ENCODE measurements at regions not wholly inside any gene's neighbourhood (a gene's known extent, or its start where the extent isn't known, plus 50 kb on each side); places are given as distances from the start of the nearest gene placed in this dataset.

GRCh38 chr18:41043876-41044275 is 911.2 kb upstream of the PIK3C3 start (continued):
- TF ChIP-seq, protein P1, sequence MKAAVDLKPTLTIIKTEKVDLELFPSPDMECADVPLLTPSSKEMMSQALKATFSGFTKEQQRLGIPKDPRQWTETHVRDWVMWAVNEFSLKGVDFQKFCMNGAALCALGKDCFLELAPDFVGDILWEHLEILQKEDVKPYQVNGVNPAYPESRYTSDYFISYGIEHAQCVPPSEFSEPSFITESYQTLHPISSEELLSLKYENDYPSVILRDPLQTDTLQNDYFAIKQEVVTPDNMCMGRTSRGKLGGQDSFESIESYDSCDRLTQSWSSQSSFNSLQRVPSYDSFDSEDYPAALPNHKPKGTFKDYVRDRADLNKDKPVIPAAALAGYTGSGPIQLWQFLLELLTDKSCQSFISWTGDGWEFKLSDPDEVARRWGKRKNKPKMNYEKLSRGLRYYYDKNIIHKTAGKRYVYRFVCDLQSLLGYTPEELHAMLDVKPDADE (IDR thresholded peaks at IDR 0.05), result no peak
- TF ChIP-seq STAT1 (IDR thresholded peaks at IDR 0.05; ENCODE audit: unreplicated experiment) (no peak), CTCF (conservative IDR thresholded peaks at IDR 0.05; ENCODE audit: low read depth in 2 of 2) (no peak)
- TF ChIP-seq, protein P2, sequence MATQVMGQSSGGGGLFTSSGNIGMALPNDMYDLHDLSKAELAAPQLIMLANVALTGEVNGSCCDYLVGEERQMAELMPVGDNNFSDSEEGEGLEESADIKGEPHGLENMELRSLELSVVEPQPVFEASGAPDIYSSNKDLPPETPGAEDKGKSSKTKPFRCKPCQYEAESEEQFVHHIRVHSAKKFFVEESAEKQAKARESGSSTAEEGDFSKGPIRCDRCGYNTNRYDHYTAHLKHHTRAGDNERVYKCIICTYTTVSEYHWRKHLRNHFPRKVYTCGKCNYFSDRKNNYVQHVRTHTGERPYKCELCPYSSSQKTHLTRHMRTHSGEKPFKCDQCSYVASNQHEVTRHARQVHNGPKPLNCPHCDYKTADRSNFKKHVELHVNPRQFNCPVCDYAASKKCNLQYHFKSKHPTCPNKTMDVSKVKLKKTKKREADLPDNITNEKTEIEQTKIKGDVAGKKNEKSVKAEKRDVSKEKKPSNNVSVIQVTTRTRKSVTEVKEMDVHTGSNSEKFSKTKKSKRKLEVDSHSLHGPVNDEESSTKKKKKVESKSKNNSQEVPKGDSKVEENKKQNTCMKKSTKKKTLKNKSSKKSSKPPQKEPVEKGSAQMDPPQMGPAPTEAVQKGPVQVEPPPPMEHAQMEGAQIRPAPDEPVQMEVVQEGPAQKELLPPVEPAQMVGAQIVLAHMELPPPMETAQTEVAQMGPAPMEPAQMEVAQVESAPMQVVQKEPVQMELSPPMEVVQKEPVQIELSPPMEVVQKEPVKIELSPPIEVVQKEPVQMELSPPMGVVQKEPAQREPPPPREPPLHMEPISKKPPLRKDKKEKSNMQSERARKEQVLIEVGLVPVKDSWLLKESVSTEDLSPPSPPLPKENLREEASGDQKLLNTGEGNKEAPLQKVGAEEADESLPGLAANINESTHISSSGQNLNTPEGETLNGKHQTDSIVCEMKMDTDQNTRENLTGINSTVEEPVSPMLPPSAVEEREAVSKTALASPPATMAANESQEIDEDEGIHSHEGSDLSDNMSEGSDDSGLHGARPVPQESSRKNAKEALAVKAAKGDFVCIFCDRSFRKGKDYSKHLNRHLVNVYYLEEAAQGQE (IDR thresholded peaks at IDR 0.05; ENCODE audit: unreplicated experiment), result no peak

DNA sequence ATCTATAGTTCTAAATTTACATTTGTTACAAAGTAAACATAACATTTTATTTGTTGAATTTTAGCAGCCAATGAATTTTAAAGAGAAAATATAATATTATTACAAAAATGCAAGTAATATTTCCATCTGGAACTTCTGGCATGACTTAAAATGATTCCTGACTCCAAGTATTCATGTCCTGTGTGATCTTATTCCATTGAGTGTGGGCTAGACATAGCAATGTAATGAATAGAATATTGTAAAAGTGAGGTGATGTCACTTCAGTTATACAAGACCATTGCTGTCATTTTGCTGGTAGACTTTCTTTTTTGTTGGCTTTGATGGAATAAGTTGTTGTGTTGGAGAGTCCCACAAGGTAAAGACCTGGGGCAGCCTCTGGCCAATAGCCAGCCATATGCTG is 912.2 kb upstream of the PIK3C3 start:
- no peaks in the 10 kb centered on the region for H3K36me3 ChIP-seq (ENCODE audit: insufficient read depth)
- no peak overlapping the region for H3K4me3 Mint-ChIP-seq
- no peak for DNase-seq (ENCODE audit: low spot score)
- H3K27me3 Mint-ChIP-seq (ENCODE audit: insufficient read depth, low read depth, poor library complexity), result no peaks in the 10 kb centered on the region
- no peaks in the 10 kb centered on the region for H3F3A ChIP-seq (replicated peaks; ENCODE audit: low read depth)
- H3K9me3 Mint-ChIP-seq, result no peaks in the 10 kb centered on the region
- H2AFZ ChIP-seq, result 0 out of 2 replicates have a peak overlapping the region, but pooled peaks have one; percentile 60
- no peaks in the 10 kb centered on the region for H3K79me2 ChIP-seq (replicated peaks; ENCODE audit: insufficient read depth)
- no peak overlapping the region for H3K4me3 ChIP-seq
- peaks cover 4% of the 10 kb centered on the region; the same call in 1 of the 2 replicates for H3K9me2 ChIP-seq (ENCODE audit: insufficient read depth)
- no peak for ATAC-seq
- H3K27ac ChIP-seq (ENCODE audit: low read depth), result no peak overlapping the region
- no peak overlapping the region for H3K4me2 ChIP-seq
- H3K27me3 ChIP-seq (ENCODE audit: insufficient read depth), result no peaks in the 10 kb centered on the region
- H3K4me1 Mint-ChIP-seq, result no peaks in the 10 kb centered on the region
- no peaks in the 10 kb centered on the region for H3K4me1 ChIP-seq (ENCODE audit: insufficient read depth)
- H3K36me3 Mint-ChIP-seq (ENCODE audit: low read depth), result no peaks in the 10 kb centered on the region
- H4K20me1 ChIP-seq (replicated peaks; ENCODE audit: insufficient read depth), result no peaks in the 10 kb centered on the region
- H3K27ac Mint-ChIP-seq, result no peak overlapping the region
- TF ChIP-seq ZNF114 (CRISPR knock-in tag; IDR thresholded peaks at IDR 0.05) (no peak), JUNB (IDR thresholded peaks at IDR 0.05; ENCODE audit: unreplicated experiment) (no peak), STAT1 (IDR thresholded peaks at IDR 0.05; ENCODE audit: unreplicated experiment) (no peak), EZH2phosphoT487 (IDR thresholded peaks at IDR 0.05; ENCODE audit: unreplicated experiment) (no peak), ZNF331 (CRISPR knock-in tag; IDR thresholded peaks at IDR 0.05; ENCODE audit: low read depth) (no peak), EZH2 (IDR thresholded peaks at IDR 0.05; ENCODE audit: low read depth, unreplicated experiment) (no peak), ZNF462 (CRISPR knock-in tag; IDR thresholded peaks at IDR 0.05) (no peak)
- TF ChIP-seq, protein P1 (IDR thresholded peaks at IDR 0.05), result no peak

All from GM23338 (cell line).